ENCODE measurements at regions not wholly inside any gene's neighbourhood (a gene's known extent, or its start where the extent isn't known, plus 50 kb on each side); places are given as distances from the start of the nearest gene placed in this dataset.
"Not testable (repeated sequence)": the region's sequence is repeated elsewhere in the genome, so short reads cannot be mapped to it uniquely, and the experiment has no call there.

- DNase-seq: no peak
Measured at GRCh38 chr5:145062280-145063062, 772.7 kb downstream of the PRELID2 start.

GRCh38 chr5:145056800-145057199 is 778.3 kb downstream of the PRELID2 start:
- DNase-seq: no peak

- no peak for DNase-seq
Measured at GRCh38 chr5:145050181-145050580, 785.0 kb downstream of the PRELID2 start.

GRCh38 chr5:145044970-145045369 is 790.2 kb downstream of the PRELID2 start:
- no peak for DNase-seq

- no peak for DNase-seq
Measured at GRCh38 chr5:145028626-145029025, 806.5 kb downstream of the PRELID2 start.

GRCh38 chr5:145027286-145027685 is 807.9 kb downstream of the PRELID2 start:
- no peak for DNase-seq

- DNase-seq: no peak
Measured at GRCh38 chr5:145025775-145026174, 809.4 kb downstream of the PRELID2 start.

- no peak for DNase-seq
Measured at GRCh38 chr5:145015146-145015545, 820.0 kb downstream of the PRELID2 start.

- no peak for DNase-seq
Measured at GRCh38 chr5:145014109-145014508, 821.0 kb downstream of the PRELID2 start.

GRCh38 chr5:145010834-145011233 is 824.3 kb downstream of the PRELID2 start:
- DNase-seq: no peak

GRCh38 chr5:145008876-145009530 is 826.1 kb downstream of the PRELID2 start:
- no peak for DNase-seq

- not testable (repeated sequence) for DNase-seq
Measured at GRCh38 chr5:144994356-144994755, 823.7 kb downstream of the KCTD16 start.

- DNase-seq: no peak
Measured at GRCh38 chr5:144983101-144983500, 812.4 kb downstream of the KCTD16 start.

GRCh38 chr5:144979516-144980264 is 809.0 kb downstream of the KCTD16 start:
- DNase-seq: no peak

- DNase-seq: no peak
Measured at GRCh38 chr5:144972317-144972716, 801.6 kb downstream of the KCTD16 start.

GRCh38 chr5:144971108-144971850 is 800.6 kb downstream of the KCTD16 start:
- DNase-seq: no peak

GRCh38 chr5:144960296-144960695 is 789.6 kb downstream of the KCTD16 start:
- no peak for DNase-seq

- DNase-seq: no peak
Measured at GRCh38 chr5:144958002-144958401, 787.3 kb downstream of the KCTD16 start.

- no peak for DNase-seq
Measured at GRCh38 chr5:144950996-144951395, 780.3 kb downstream of the KCTD16 start.

- DNase-seq: no peak
Measured at GRCh38 chr5:144947023-144947422, 776.4 kb downstream of the KCTD16 start.

- DNase-seq: no peak
Measured at GRCh38 chr5:144945503-144945902, 774.8 kb downstream of the KCTD16 start.

GRCh38 chr5:144944936-144945335 is 774.3 kb downstream of the KCTD16 start:
- no peak for DNase-seq

- no peak for DNase-seq
Measured at GRCh38 chr5:144941004-144941403, 770.3 kb downstream of the KCTD16 start.

Measured in stimulated activated CD4-positive, alpha-beta T cell treated with anti-CD3 and anti-CD28 coated beads, Interleukin-4, amount 100 ng/mL, for 24 hours (primary cell).